ENCODE measurements at regions not wholly inside any gene's neighbourhood (a gene's known extent, or its start where the extent isn't known, plus 50 kb on each side); places are given as distances from the start of the nearest gene placed in this dataset.

DNA sequence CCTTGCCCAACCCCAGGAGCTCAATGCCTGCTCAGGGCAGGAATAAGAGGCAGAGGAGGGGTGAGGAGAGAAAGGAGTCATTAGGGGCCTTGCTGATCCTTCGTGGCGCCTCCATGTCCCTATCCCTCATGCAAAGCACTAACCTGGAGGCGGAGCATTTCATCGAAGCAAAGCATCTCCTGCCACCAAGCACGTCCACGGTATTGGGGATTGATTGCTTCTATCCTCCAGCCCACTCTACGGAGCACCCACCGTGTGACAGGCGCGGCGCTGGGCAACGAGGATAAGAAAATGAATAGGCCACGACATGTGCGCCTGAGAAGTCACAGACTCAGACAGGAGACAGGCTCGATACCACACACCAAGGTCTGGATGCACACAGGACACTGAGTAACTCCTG lies 67.0 kb downstream of the IGLL1 start:
- H3K4me1 ChIP-seq (ENCODE audit: control insufficient read depth, insufficient read depth, low read length), result no peaks in the 10 kb centered on the region
- ChIA-PET CTCF (no interaction called here), POLR2A (no interaction called here)

DNA sequence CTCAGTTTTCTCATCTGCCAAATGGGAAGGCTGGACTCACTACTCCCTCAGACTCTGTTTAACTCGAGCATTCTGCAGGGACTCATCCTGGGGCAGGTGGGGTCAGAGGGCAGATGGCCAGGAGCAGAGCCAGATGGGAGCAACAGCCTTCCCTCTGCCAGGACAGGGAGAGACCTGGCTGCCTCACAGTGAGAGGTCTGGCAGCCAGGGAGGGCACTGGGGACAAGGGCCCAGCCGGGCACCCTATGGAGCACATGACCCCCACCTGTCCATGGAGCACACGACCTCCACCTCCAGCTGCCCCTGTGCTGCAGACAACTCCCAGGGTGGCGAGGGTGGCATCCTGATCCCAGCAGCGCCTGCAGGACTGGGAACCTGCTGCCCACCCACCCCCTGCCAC lies 67.4 kb downstream of the IGLL1 start:
- CTCF ChIA-PET, result no interaction called here
- H3K9me3 ChIP-seq (ENCODE audit: control insufficient read depth, insufficient read depth, low read depth, low read length), result no peaks in the 10 kb centered on the region
- no peak overlapping the region for H3K4me3 ChIP-seq (ENCODE audit: low read depth, low read length)
- TF ChIP-seq, protein P1, sequence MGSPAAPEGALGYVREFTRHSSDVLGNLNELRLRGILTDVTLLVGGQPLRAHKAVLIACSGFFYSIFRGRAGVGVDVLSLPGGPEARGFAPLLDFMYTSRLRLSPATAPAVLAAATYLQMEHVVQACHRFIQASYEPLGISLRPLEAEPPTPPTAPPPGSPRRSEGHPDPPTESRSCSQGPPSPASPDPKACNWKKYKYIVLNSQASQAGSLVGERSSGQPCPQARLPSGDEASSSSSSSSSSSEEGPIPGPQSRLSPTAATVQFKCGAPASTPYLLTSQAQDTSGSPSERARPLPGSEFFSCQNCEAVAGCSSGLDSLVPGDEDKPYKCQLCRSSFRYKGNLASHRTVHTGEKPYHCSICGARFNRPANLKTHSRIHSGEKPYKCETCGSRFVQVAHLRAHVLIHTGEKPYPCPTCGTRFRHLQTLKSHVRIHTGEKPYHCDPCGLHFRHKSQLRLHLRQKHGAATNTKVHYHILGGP (tag by site-specific recombination; IDR thresholded peaks at IDR 0.05), result no peak
- TF ChIP-seq, protein P2, sequence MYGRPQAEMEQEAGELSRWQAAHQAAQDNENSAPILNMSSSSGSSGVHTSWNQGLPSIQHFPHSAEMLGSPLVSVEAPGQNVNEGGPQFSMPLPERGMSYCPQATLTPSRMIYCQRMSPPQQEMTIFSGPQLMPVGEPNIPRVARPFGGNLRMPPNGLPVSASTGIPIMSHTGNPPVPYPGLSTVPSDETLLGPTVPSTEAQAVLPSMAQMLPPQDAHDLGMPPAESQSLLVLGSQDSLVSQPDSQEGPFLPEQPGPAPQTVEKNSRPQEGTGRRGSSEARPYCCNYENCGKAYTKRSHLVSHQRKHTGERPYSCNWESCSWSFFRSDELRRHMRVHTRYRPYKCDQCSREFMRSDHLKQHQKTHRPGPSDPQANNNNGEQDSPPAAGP (tag by site-specific recombination; IDR thresholded peaks at IDR 0.05), result no peak
- TF ChIP-seq ZNF837 (tag by site-specific recombination; IDR thresholded peaks at IDR 0.05), result no peak
- TF ChIP-seq, protein P3, sequence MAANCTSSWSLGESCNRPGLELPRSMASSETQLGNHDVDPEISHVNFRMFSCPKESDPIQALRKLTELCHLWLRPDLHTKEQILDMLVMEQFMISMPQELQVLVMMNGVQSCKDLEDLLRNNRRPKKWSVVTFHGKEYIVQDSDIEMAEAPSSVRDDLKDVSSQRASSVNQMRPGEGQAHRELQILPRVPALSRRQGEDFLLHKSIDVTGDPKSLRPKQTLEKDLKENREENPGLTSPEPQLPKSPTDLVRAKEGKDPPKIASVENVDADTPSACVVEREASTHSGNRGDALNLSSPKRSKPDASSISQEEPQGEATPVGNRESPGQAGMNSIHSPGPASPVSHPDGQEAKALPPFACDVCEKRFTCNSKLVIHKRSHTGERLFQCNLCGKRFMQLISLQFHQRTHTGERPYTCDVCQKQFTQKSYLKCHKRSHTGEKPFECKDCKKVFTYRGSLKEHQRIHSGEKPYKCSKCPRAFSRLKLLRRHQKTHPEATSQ (tag by site-specific recombination; IDR thresholded peaks at IDR 0.05), result no peak
- TF ChIP-seq HOXA7 (CRISPR knock-in tag; IDR thresholded peaks at IDR 0.05; ENCODE audit: borderline replicate concordance), result no peak
- no peak for TF ChIP-seq ZBTB48 (tag by site-specific recombination; IDR thresholded peaks at IDR 0.05)
- TF ChIP-seq ZNF175 (tag by site-specific recombination; IDR thresholded peaks at IDR 0.05), result no peak
- H3K36me3 ChIP-seq (ENCODE audit: control insufficient read depth in 2 of 2, insufficient read depth in 1 of 2, low read length in 2 of 2), result no peaks in the 10 kb centered on the region
- H3K4me1 ChIP-seq (ENCODE audit: control insufficient read depth, insufficient read depth, low read length), result no peaks in the 10 kb centered on the region
- POLR2A ChIA-PET, result no interaction called here
- H3K27ac ChIP-seq (ENCODE audit: extremely low read depth, low read depth, low read length), result no peak overlapping the region

More for the DNA sequence above, 67.0 kb downstream of the IGLL1 start:
- Histone ChIP-seq H3K27ac (ENCODE audit: extremely low read depth, low read depth, low read length) (no peak overlapping the region), H3K36me3 (ENCODE audit: control insufficient read depth in 2 of 2, insufficient read depth in 1 of 2, low read length in 2 of 2) (no peaks in the 10 kb centered on the region), H3K9me3 (ENCODE audit: control insufficient read depth, insufficient read depth, low read depth, low read length) (no peaks in the 10 kb centered on the region), H3K4me3 (ENCODE audit: low read depth, low read length) (no peak overlapping the region)
- TF ChIP-seq ZNF623 (tag by site-specific recombination; IDR thresholded peaks at IDR 0.05) (no peak), SETDB1 (IDR thresholded peaks at IDR 0.05; ENCODE audit: insufficient read length, low read length) (no peak), HOXA7 (CRISPR knock-in tag; IDR thresholded peaks at IDR 0.05; ENCODE audit: borderline replicate concordance) (no peak)

DNA sequence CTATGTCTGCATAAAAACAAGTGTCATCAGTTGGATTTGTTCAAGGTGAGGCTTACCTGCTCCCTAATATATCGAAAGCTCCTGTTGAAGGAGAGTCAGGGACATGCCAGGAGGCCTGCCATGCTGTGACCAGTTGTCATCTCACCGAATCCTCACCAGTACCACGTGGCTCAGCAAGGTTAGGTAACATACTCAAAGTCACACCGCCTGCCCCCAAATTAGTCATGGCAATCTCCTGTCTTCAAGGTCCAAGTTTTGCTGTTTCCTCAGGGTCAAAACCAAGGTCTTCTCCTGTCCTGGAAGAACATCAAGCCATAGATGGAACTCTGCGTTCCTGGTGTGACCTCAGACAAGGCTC lies 67.8 kb downstream of the IGLL1 start:
- no peak overlapping the region for H3K4me3 ChIP-seq (ENCODE audit: low read depth, low read length)
- TF ChIP-seq ZXDB (tag by site-specific recombination; IDR thresholded peaks at IDR 0.05) (no peak), ZNF830 (tag by site-specific recombination; IDR thresholded peaks at IDR 0.05; ENCODE audit: low read depth) (no peak), BCL11B (tag by site-specific recombination; IDR thresholded peaks at IDR 0.05; ENCODE audit: low read depth) (no peak), ZNF670 (tag by site-specific recombination; IDR thresholded peaks at IDR 0.05; ENCODE audit: low read depth) (no peak)
- TF ChIP-seq, protein P4, sequence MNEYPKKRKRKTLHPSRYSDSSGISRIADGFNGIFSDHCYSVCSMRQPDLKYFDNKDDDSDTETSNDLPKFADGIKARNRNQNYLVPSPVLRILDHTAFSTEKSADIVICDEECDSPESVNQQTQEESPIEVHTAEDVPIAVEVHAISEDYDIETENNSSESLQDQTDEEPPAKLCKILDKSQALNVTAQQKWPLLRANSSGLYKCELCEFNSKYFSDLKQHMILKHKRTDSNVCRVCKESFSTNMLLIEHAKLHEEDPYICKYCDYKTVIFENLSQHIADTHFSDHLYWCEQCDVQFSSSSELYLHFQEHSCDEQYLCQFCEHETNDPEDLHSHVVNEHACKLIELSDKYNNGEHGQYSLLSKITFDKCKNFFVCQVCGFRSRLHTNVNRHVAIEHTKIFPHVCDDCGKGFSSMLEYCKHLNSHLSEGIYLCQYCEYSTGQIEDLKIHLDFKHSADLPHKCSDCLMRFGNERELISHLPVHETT (tag by site-specific recombination; IDR thresholded peaks at IDR 0.05), result no peak
- TF ChIP-seq, protein P2 (tag by site-specific recombination; IDR thresholded peaks at IDR 0.05), result no peak
- POLR2A ChIA-PET, result no interaction called here
- CTCF ChIA-PET, result no interaction called here
- no peaks in the 10 kb centered on the region for H3K36me3 ChIP-seq (ENCODE audit: control insufficient read depth in 2 of 2, insufficient read depth in 1 of 2, low read length in 2 of 2)
- no peak overlapping the region for H3K27ac ChIP-seq (ENCODE audit: extremely low read depth, low read depth, low read length)
- H3K4me1 ChIP-seq (ENCODE audit: control insufficient read depth, insufficient read depth, low read length), result no peaks in the 10 kb centered on the region
- no peaks in the 10 kb centered on the region for H3K9me3 ChIP-seq (ENCODE audit: control insufficient read depth, insufficient read depth, low read depth, low read length)

Data from HEK293 (cell line).